ENCODE measurements at regions not wholly inside any gene's neighbourhood (a gene's known extent, or its start where the extent isn't known, plus 50 kb on each side); places are given as distances from the start of the nearest gene placed in this dataset.

DNA sequence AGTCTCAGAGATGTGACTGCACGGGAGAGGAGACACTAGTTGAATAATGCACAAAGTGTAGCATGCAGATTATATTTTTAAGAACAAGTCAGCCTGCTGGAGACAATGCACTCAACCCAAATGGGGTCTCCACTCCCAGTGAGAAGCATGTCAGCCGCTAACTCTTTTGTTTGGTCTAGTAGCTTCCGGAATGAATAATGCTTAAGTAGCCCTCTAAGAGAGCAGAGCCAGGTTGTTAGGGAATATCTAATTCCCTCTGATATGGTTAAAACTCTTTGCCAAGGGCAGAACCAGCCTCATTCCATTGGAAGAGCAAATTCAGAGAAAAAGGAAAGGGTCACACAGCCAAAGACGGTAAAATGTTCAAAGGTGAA lies 80.4 kb downstream of the DAD1 start:
- WGBS, 2 experiments (ENCODE audit: extremely low coverage in 1 of 2, insufficient coverage in 1 of 2, insufficient read length in 1 of 2, insufficient replicate concordance in 2 of 2, low coverage in 1 of 2, low lambda C conversion rate in 2 of 2, missing lambda C conversion rate in 1 of 2), result 88% methylated on average over 4 of the region's 4 CpGs; no CpG with 5 or more reads in 1 of the 2 experiments
- H2AFZ ChIP-seq (ENCODE audit: low read length), result no peak overlapping the region
- POLR2A ChIA-PET (ENCODE audit: partially characterized antibody), result no interaction called here
- TF ChIP-seq TCF12 (IDR thresholded peaks at IDR 0.05; ENCODE audit: low read depth, low read length), result no peak
- no peak for TF ChIP-seq SIRT6 (IDR thresholded peaks at IDR 0.05; ENCODE audit: low read length)
- no peak for TF ChIP-seq MAFK (IDR thresholded peaks at IDR 0.05; ENCODE audit: low read depth, low read length)
- TF ChIP-seq HDAC2 (IDR thresholded peaks at IDR 0.05; ENCODE audit: borderline replicate concordance in 1 of 2, low read depth in 2 of 2, low read length in 2 of 2), result no peak
- TF ChIP-seq NANOG (IDR thresholded peaks at IDR 0.05; ENCODE audit: insufficient read depth, low read depth, low read length, poor library complexity, severe bottlenecking), result no peak
- TF ChIP-seq, protein P1, sequence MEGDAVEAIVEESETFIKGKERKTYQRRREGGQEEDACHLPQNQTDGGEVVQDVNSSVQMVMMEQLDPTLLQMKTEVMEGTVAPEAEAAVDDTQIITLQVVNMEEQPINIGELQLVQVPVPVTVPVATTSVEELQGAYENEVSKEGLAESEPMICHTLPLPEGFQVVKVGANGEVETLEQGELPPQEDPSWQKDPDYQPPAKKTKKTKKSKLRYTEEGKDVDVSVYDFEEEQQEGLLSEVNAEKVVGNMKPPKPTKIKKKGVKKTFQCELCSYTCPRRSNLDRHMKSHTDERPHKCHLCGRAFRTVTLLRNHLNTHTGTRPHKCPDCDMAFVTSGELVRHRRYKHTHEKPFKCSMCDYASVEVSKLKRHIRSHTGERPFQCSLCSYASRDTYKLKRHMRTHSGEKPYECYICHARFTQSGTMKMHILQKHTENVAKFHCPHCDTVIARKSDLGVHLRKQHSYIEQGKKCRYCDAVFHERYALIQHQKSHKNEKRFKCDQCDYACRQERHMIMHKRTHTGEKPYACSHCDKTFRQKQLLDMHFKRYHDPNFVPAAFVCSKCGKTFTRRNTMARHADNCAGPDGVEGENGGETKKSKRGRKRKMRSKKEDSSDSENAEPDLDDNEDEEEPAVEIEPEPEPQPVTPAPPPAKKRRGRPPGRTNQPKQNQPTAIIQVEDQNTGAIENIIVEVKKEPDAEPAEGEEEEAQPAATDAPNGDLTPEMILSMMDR (IDR thresholded peaks at IDR 0.05; ENCODE audit: control extremely low read depth in 1 of 3, insufficient read depth in 1 of 3, low read depth in 1 of 3, low read length in 3 of 3), result no peak
- TF ChIP-seq, protein P2, sequence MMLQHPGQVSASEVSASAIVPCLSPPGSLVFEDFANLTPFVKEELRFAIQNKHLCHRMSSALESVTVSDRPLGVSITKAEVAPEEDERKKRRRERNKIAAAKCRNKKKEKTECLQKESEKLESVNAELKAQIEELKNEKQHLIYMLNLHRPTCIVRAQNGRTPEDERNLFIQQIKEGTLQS (IDR thresholded peaks at IDR 0.05; ENCODE audit: insufficient read depth, low read depth, low read length), result no peak
- TF ChIP-seq PHF8 (conservative IDR thresholded peaks at IDR 0.05; ENCODE audit: low read depth, low read length), result no peak
- TF ChIP-seq CBX5 (IDR thresholded peaks at IDR 0.05; ENCODE audit: low read depth, low read length), result no peak
- no peak for TF ChIP-seq BCL11A (IDR thresholded peaks at IDR 0.05; ENCODE audit: low read depth in 2 of 2, low read length in 2 of 2)
- TF ChIP-seq SIX5 (IDR thresholded peaks at IDR 0.05; ENCODE audit: low read depth, low read length), result no peak

More for the DNA sequence above, 80.4 kb downstream of the DAD1 start:
- Histone ChIP-seq H2BK12ac (ENCODE audit: low read depth, low read length) (no peak overlapping the region), H2AK5ac (ENCODE audit: low read depth, low read length) (no peak overlapping the region), H3K4me3 (ENCODE audit: extremely low read depth in 1 of 4, insufficient read depth in 2 of 4, low read depth in 3 of 4, low read length in 4 of 4) (no peak overlapping the region), H3K79me2 (ENCODE audit: control insufficient read depth in 1 of 2, insufficient read depth in 2 of 2, low read length in 2 of 2) (no peaks in the 10 kb centered on the region; a peak in 1 of 4 replicates), H4K5ac (ENCODE audit: insufficient read length, low read depth, low read length) (no peak overlapping the region), H3K18ac (ENCODE audit: extremely low read depth, low read length) (no peak overlapping the region), H4K8ac (ENCODE audit: extremely low read depth, insufficient read depth, low read length) (no peak overlapping the region), H3K4me2 (ENCODE audit: insufficient read depth in 1 of 2, low read depth in 2 of 2, low read length in 2 of 2) (no peak overlapping the region), H3K14ac (ENCODE audit: insufficient read length) (no peak overlapping the region), H4K20me1 (replicated peaks in 1 of 2; ENCODE audit: control insufficient read depth in 1 of 2, insufficient read depth in 2 of 2, low read length in 2 of 2) (no peaks in the 10 kb centered on the region), H2BK120ac (replicated peaks; ENCODE audit: low read depth, low read length) (peak overlapping the region; percentile 6), H3K27ac (ENCODE audit: low read depth, low read length) (no peak overlapping the region), H2BK5ac (ENCODE audit: low read depth, low read length) (no peak overlapping the region), H3K36me3 (ENCODE audit: control insufficient read depth in 2 of 4, insufficient read depth in 4 of 4, low read length in 3 of 4) (no peaks in the 10 kb centered on the region), H3K56ac (replicated peaks; ENCODE audit: insufficient read length, low read depth, low read length) (no peak overlapping the region), H3K79me1 (ENCODE audit: low read depth, low read length) (no peaks in the 10 kb centered on the region), H2BK15ac (ENCODE audit: low read length) (no peak overlapping the region), H2BK20ac (ENCODE audit: low read length) (no peak overlapping the region; the same call in 1 of the 2 replicates), H3K4ac (replicated peaks; ENCODE audit: insufficient read length, low read depth, low read length) (no peak overlapping the region), H3K4me1 (replicated peaks in 1 of 4; ENCODE audit: control insufficient read depth in 3 of 4, insufficient read depth in 4 of 4, low read length in 3 of 4) (peaks cover 0 to 3% (median 1%) of the 10 kb centered on the region in 4 experiments; a peak in 3 of 7 replicates), H3K9me3 (ENCODE audit: insufficient read depth in 2 of 2, low read depth in 1 of 2, low read length in 1 of 2) (no peaks in the 10 kb centered on the region), H4K91ac (replicated peaks; ENCODE audit: insufficient read length, low read length) (no peak overlapping the region), H3K9ac (replicated peaks in 1 of 4; ENCODE audit: extremely low read depth in 1 of 4, low read depth in 3 of 4, low read length in 3 of 4) (no peak overlapping the region), H3K23me2 (ENCODE audit: low read depth, low read length) (no peaks in the 10 kb centered on the region), H3K23ac (ENCODE audit: insufficient read length) (no peak overlapping the region), H3K27me3 (replicated peaks in 1 of 4; ENCODE audit: control insufficient read depth in 3 of 4, extremely low read depth in 1 of 4, insufficient read depth in 3 of 4, low read length in 3 of 4) (no peaks in the 10 kb centered on the region; a peak in 1 of 7 replicates)
- FAIRE-seq, result no peak
- CTCF ChIA-PET (ENCODE audit: partially characterized antibody), result interaction anchor here (1.1 to 3.1 kb wide), 2 partner anchors 37 to 41 kb away, joined by 4 to 14 read pairs; no protein-coding TSS in a partner anchor
- DNase-seq (ENCODE audit: low read depth in 1 of 2, low spot score in 2 of 2), result no peak
